HEK293T (cell line): ENCODE measurements at regions not wholly inside any gene's neighbourhood (a gene's known extent, or its start where the extent isn't known, plus 50 kb on each side); places are given as distances from the start of the nearest gene placed in this dataset.

ENCODE experiments used
- FOXA1 ChIP-seq: fragments of 450-650 bp; IDR thresholded peaks from 2 replicates; pipeline ENCODE4 v1.6.1; 2016; ENCODE audit warnings: mild to moderate bottlenecking
- FOXK2 ChIP-seq: fragments of 450-650 bp; IDR thresholded peaks from 2 replicates; pipeline ENCODE4 v1.6.1; 2016; ENCODE audit warnings: mild to moderate bottlenecking
- FOXM1 ChIP-seq: fragments of 450-650 bp; IDR thresholded peaks from 2 replicates; pipeline ENCODE4 v1.6.1; 2017; ENCODE audit warnings: mild to moderate bottlenecking, borderline replicate concordance
- SP1 ChIP-seq: fragments of 450-650 bp; IDR thresholded peaks from 2 replicates; pipeline ENCODE4 v1.6.1; 2017
- TARDBP ChIP-seq: fragments of 450-650 bp; IDR thresholded peaks from 2 replicates; pipeline ENCODE4 v1.6.1; 2016

DNA sequence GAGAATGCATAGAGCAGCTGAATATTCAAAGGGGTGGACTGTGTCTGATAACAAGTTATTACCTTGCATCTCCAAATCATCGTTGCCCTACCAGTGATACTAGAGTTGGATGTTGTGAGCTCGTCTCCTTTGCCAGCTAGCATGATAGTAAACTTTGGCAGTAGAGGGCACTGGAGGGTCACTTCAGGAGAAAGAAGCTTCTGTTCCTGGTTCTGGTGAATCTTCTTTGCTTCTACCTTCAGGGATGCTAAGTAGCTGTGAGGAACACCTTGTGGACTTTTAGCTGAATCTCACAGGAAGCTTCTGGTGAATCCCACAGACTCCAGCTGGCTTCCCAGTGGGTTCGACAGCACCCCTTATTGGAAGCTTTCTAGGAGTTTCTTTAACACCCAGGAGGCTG is 626.6 kb upstream of the SGCD start:
- TF ChIP-seq SP1 (no peak), FOXA1 (no peak), FOXK2 (no peak), FOXM1 (no peak), TARDBP (no peak)
